B cell (primary cell): ENCODE measurements at regions not wholly inside any gene's neighbourhood (a gene's known extent, or its start where the extent isn't known, plus 50 kb on each side); places are given as distances from the start of the nearest gene placed in this dataset.

Experiments used
- CTCF ChIP-seq: fragments of 200-600 bp; IDR thresholded peaks from one replicate; pipeline ENCODE4 v1.8.0; 2022; ENCODE audit warnings: antibody characterized with exemption, mild to moderate bottlenecking
- EZH2 ChIP-seq: IDR thresholded peaks from 2 replicates; pipeline ENCODE4 v1.6.1; 2012; ENCODE audit warnings: borderline replicate concordance, low read depth, mild to moderate bottlenecking, moderate library complexity, low read length; ENCODE audit not compliant: insufficient read depth, poor library complexity, severe bottlenecking

GRCh38 chr3:159499031-159499793 is 489.4 kb upstream of the IL12A start:
- TF ChIP-seq CTCF (no peak), EZH2 (no peak)
